ENCODE measurements at regions not wholly inside any gene's neighbourhood (a gene's known extent, or its start where the extent isn't known, plus 50 kb on each side); places are given as distances from the start of the nearest gene placed in this dataset.

GRCh38 chr5:167634432-167634831 is 657.0 kb upstream of the WWC1 start:
- H3K4me3 ChIP-seq, result no peak overlapping the region
- H3K27me3 ChIP-seq, result no peaks in the 10 kb centered on the region
- no peak overlapping the region for H3K27ac ChIP-seq
- H3K9me3 ChIP-seq, result no peaks in the 10 kb centered on the region
- no peaks in the 10 kb centered on the region for H3K4me1 ChIP-seq
- no peak for DNase-seq (ENCODE audit: low spot score)
- no peaks in the 10 kb centered on the region for H3K36me3 ChIP-seq
- no peak for TF ChIP-seq CTCF (IDR thresholded peaks at IDR 0.05)

DNA sequence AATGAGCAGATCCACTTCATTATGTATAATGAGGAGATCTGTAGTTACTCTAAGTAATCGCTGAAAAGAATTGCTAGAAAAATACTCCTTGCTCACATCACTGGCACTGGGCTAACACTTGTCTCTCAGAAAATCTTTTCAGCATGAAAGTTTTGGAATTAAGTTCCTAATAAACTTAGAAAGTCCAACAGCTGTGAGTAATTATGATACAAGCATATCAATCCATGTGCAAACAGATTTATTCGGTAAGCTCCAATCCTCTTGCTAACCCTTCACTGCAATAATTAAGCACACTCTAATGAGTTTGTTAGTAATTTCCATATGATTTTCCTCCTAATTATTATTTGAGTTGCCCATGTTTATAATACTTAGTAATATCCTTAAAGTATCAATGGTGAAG is 652.6 kb upstream of the WWC1 start:
- Histone ChIP-seq H3K27me3 (no peaks in the 10 kb centered on the region), H3K4me1 (no peaks in the 10 kb centered on the region), H3K27ac (no peak overlapping the region), H3K9me3 (no peaks in the 10 kb centered on the region), H3K36me3 (no peaks in the 10 kb centered on the region), H3K4me3 (no peak overlapping the region)
- no peak for TF ChIP-seq CTCF (IDR thresholded peaks at IDR 0.05)
- DNase-seq (ENCODE audit: low spot score), result no peak

- Histone ChIP-seq H3K9me3 (no peaks in the 10 kb centered on the region), H3K36me3 (no peaks in the 10 kb centered on the region), H3K4me3 (no peak overlapping the region), H3K4me1 (no peaks in the 10 kb centered on the region), H3K27ac (no peak overlapping the region), H3K27me3 (no peaks in the 10 kb centered on the region)
- no peak for TF ChIP-seq CTCF (IDR thresholded peaks at IDR 0.05)
- DNase-seq (ENCODE audit: low spot score), result no peak
Observed at GRCh38 chr5:167639273-167639672, 652.2 kb upstream of the WWC1 start.

- Histone ChIP-seq H3K27me3 (no peaks in the 10 kb centered on the region), H3K9me3 (no peaks in the 10 kb centered on the region), H3K4me1 (no peaks in the 10 kb centered on the region), H3K27ac (no peak overlapping the region), H3K4me3 (no peak overlapping the region), H3K36me3 (no peaks in the 10 kb centered on the region)
- DNase-seq (ENCODE audit: low spot score), result no peak
- no peak for TF ChIP-seq CTCF (IDR thresholded peaks at IDR 0.05)
Observed at GRCh38 chr5:167639766-167640165, 651.7 kb upstream of the WWC1 start.

DNA sequence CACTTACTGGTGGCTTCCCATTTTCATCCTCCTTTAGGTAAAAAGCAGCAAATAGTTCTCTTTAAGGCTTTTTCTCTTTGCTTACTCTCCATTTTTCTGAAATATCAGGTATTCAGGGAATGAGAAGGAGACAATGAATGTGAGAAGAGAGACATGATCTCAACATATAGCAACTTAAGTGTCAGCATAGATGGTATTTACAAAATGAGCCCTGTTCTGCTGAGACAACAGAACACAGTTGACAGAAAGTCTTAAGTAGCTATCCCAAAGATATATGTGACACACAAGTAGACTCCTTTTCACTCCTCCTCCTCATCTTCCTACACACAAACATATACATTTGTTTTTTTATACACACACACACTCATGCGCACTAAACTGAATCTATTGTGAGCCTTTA is 649.3 kb upstream of the WWC1 start:
- DNase-seq (ENCODE audit: low spot score), result no peak
- Histone ChIP-seq H3K27ac (no peak overlapping the region), H3K27me3 (no peaks in the 10 kb centered on the region), H3K4me1 (no peaks in the 10 kb centered on the region), H3K36me3 (no peaks in the 10 kb centered on the region), H3K9me3 (no peaks in the 10 kb centered on the region), H3K4me3 (no peak overlapping the region)
- TF ChIP-seq CTCF (IDR thresholded peaks at IDR 0.05), result no peak

- no peaks in the 10 kb centered on the region for H3K36me3 ChIP-seq
- no peak for DNase-seq (ENCODE audit: low spot score)
- H3K4me1 ChIP-seq, result no peaks in the 10 kb centered on the region
- no peak overlapping the region for H3K27ac ChIP-seq
- no peaks in the 10 kb centered on the region for H3K27me3 ChIP-seq
- no peak overlapping the region for H3K4me3 ChIP-seq
- H3K9me3 ChIP-seq, result no peaks in the 10 kb centered on the region
- TF ChIP-seq CTCF (IDR thresholded peaks at IDR 0.05), result no peak
Observed at GRCh38 chr5:167642779-167643517, 648.5 kb upstream of the WWC1 start.
